ENCODE measurements at regions not wholly inside any gene's neighbourhood (a gene's known extent, or its start where the extent isn't known, plus 50 kb on each side); places are given as distances from the start of the nearest gene placed in this dataset.
"Not testable (repeated sequence)": the region's sequence is repeated elsewhere in the genome, so short reads cannot be mapped to it uniquely, and the experiment has no call there.

GRCh38 chr11:49432242-49432848 is 223.9 kb upstream of the FOLH1 start:
- CTCF ChIA-PET (ENCODE audit: low intra/inter-chr PET ratio, low total read pairs): no interaction called here
- intact Hi-C loops (cut with micrococcal nuclease; ENCODE audit: unreplicated experiment): no loop called here
- no peak overlapping the region for H3K9ac ChIP-seq (ENCODE audit: insufficient read depth, low read depth, low read length)
- POLR2A ChIA-PET: no interaction called here
- no peaks in the 10 kb centered on the region for H3K27me3 ChIP-seq (ENCODE audit: control insufficient read depth in 1 of 2, insufficient read depth in 2 of 2, low read length in 2 of 2)
- no peak for TF ChIP-seq SIX1 (CRISPR knock-in tag; IDR thresholded peaks at IDR 0.05; ENCODE audit: borderline replicate concordance)
- no peak for TF ChIP-seq ZNF639 (CRISPR knock-in tag; conservative IDR thresholded peaks at IDR 0.05)
- no peak for TF ChIP-seq ZNF839 (CRISPR knock-in tag; IDR thresholded peaks at IDR 0.05; ENCODE audit: borderline replicate concordance)
- TF ChIP-seq ZNF101 (CRISPR knock-in tag; IDR thresholded peaks at IDR 0.05; ENCODE audit: borderline replicate concordance, low read depth): no peak
- no peak for TF ChIP-seq SMC3 (IDR thresholded peaks at IDR 0.05; ENCODE audit: low read length)
- TF ChIP-seq NFE2L1 (CRISPR knock-in tag; IDR thresholded peaks at IDR 0.05; ENCODE audit: borderline replicate concordance): no peak
- no peak for TF ChIP-seq KDM1A (CRISPR knock-in tag; IDR thresholded peaks at IDR 0.05)
- no peak for TF ChIP-seq REXO4 (CRISPR knock-in tag; IDR thresholded peaks at IDR 0.05; ENCODE audit: borderline replicate concordance)
- no peak overlapping the region for H2AFZ ChIP-seq (ENCODE audit: low read length)
- no TSS peak for BruUV-seq (replicated peaks)
- no peak overlapping the region for H3K4me3 ChIP-seq (replicated peaks in 1 of 3; ENCODE audit: insufficient read depth in 1 of 3, low read depth in 2 of 3, low read length in 3 of 3)
- H3K9me3 ChIP-seq (ENCODE audit: low read length): peaks cover 8% of the 10 kb centered on the region
- H3K79me2 ChIP-seq (ENCODE audit: insufficient read depth, low read length): no peaks in the 10 kb centered on the region
- no peaks in the 10 kb centered on the region for H3K4me1 ChIP-seq (ENCODE audit: insufficient read depth, low read length)
- 0% methylated on average over 1 of the region's 1 CpG for WGBS (ENCODE audit: low lambda C conversion rate)
- no peak overlapping the region for H3K27ac ChIP-seq (ENCODE audit: extremely low read length, insufficient read depth, low read length)
- DNase-seq (ENCODE audit: low spot score) (no peak), FAIRE-seq (no peak), ATAC-seq (no peak)
- no peak overlapping the region for H3K4me2 ChIP-seq (ENCODE audit: low read depth, low read length)
- H4K20me1 ChIP-seq (ENCODE audit: insufficient read depth, low read length): no peaks in the 10 kb centered on the region
- no peaks in the 10 kb centered on the region for H3K36me3 ChIP-seq (replicated peaks in 1 of 2; ENCODE audit: control insufficient read depth in 1 of 2, insufficient read depth in 2 of 2, low read length in 2 of 2)
- in situ Hi-C loops (cut with HindIII; ENCODE audit: extremely low pct_ligation_motif_present, low pct_unique_long_range_greater_than_20kb): no loop called here

- no peaks in the 10 kb centered on the region for H4K20me1 ChIP-seq (ENCODE audit: insufficient read depth, low read length)
- H2AFZ ChIP-seq (ENCODE audit: low read length): no peak overlapping the region
These were observed 215.7 kb upstream of the FOLH1 start for GRCh38 chr11:49424136-49424535.

GRCh38 chr11:49418877-49419276 is 210.5 kb upstream of the FOLH1 start:
- H2AFZ ChIP-seq (ENCODE audit: low read length); H3K9ac ChIP-seq (ENCODE audit: insufficient read depth, low read depth, low read length); H3K27ac ChIP-seq (ENCODE audit: extremely low read length, insufficient read depth, low read length); DNase-seq (ENCODE audit: low spot score); H3K9me3 ChIP-seq (ENCODE audit: low read length); H3K4me2 ChIP-seq (ENCODE audit: low read depth, low read length); H3K27me3 ChIP-seq (ENCODE audit: control insufficient read depth in 1 of 2, insufficient read depth in 2 of 2, low read length in 2 of 2); BruUV-seq (replicated peaks); CTCF ChIA-PET (ENCODE audit: low intra/inter-chr PET ratio, low total read pairs); POLR2A ChIA-PET; H3K79me2 ChIP-seq (ENCODE audit: insufficient read depth, low read length); H4K20me1 ChIP-seq (ENCODE audit: insufficient read depth, low read length); H3K4me3 ChIP-seq (replicated peaks in 1 of 3; ENCODE audit: insufficient read depth in 1 of 3, low read depth in 2 of 3, low read length in 3 of 3); H3K36me3 ChIP-seq (replicated peaks in 1 of 2; ENCODE audit: control insufficient read depth in 1 of 2, insufficient read depth in 2 of 2, low read length in 2 of 2); ATAC-seq; intact Hi-C loops (cut with micrococcal nuclease; ENCODE audit: unreplicated experiment); FAIRE-seq; H3K4me1 ChIP-seq (ENCODE audit: insufficient read depth, low read length); in situ Hi-C loops (cut with HindIII; ENCODE audit: extremely low pct_ligation_motif_present, low pct_unique_long_range_greater_than_20kb): not testable (repeated sequence)
- WGBS (ENCODE audit: low lambda C conversion rate): 12% methylated on average over 3 of the region's 3 CpGs

More at GRCh38 chr11:49424136-49424535, 215.7 kb upstream of the FOLH1 start:
- no peaks in the 10 kb centered on the region for H3K79me2 ChIP-seq (ENCODE audit: insufficient read depth, low read length)
- H3K4me1 ChIP-seq (ENCODE audit: insufficient read depth, low read length): no peaks in the 10 kb centered on the region
- H3K36me3 ChIP-seq (replicated peaks in 1 of 2; ENCODE audit: control insufficient read depth in 1 of 2, insufficient read depth in 2 of 2, low read length in 2 of 2): no peaks in the 10 kb centered on the region
- intact Hi-C loops (cut with micrococcal nuclease; ENCODE audit: unreplicated experiment) (no loop called here), in situ Hi-C loops (cut with HindIII; ENCODE audit: extremely low pct_ligation_motif_present, low pct_unique_long_range_greater_than_20kb) (no loop called here)
- ATAC-seq (no peak), FAIRE-seq (no peak), DNase-seq (ENCODE audit: low spot score) (no peak)
- no peak for TF ChIP-seq GATA4 (IDR thresholded peaks at IDR 0.05; ENCODE audit: borderline replicate concordance, low read depth)
- no peak for TF ChIP-seq SMAD1 (CRISPR knock-in tag; IDR thresholded peaks at IDR 0.05; ENCODE audit: borderline replicate concordance, low read depth)
- TF ChIP-seq NCOA2 (CRISPR knock-in tag; IDR thresholded peaks at IDR 0.05): no peak
- no peak for TF ChIP-seq DNMT1 (CRISPR knock-in tag; IDR thresholded peaks at IDR 0.05)
- TF ChIP-seq GPN1 (CRISPR knock-in tag; IDR thresholded peaks at IDR 0.05; ENCODE audit: borderline replicate concordance): no peak
- H3K27ac ChIP-seq (ENCODE audit: extremely low read length, insufficient read depth, low read length): no peak overlapping the region
- H3K27me3 ChIP-seq (ENCODE audit: control insufficient read depth in 1 of 2, insufficient read depth in 2 of 2, low read length in 2 of 2): no peaks in the 10 kb centered on the region
- H3K4me2 ChIP-seq (ENCODE audit: low read depth, low read length): no peak overlapping the region
- WGBS (ENCODE audit: low lambda C conversion rate): 8% methylated on average over 3 of the region's 3 CpGs
- H3K9ac ChIP-seq (ENCODE audit: insufficient read depth, low read depth, low read length): no peak overlapping the region
- ChIA-PET POLR2A (no interaction called here), CTCF (ENCODE audit: low intra/inter-chr PET ratio, low total read pairs) (no interaction called here)
- peaks cover 8% of the 10 kb centered on the region for H3K9me3 ChIP-seq (ENCODE audit: low read length)
- BruUV-seq (replicated peaks): no TSS peak
- H3K4me3 ChIP-seq (replicated peaks in 1 of 3; ENCODE audit: insufficient read depth in 1 of 3, low read depth in 2 of 3, low read length in 3 of 3): no peak overlapping the region

Measured in HepG2 (cell line).